CD4-positive, alpha-beta T cell (primary cell): ENCODE measurements at regions not wholly inside any gene's neighbourhood (a gene's known extent, or its start where the extent isn't known, plus 50 kb on each side); places are given as distances from the start of the nearest gene placed in this dataset.

Source experiments
- ATAC-seq: fragments of 200-7000 bp; cut with Tn5 transposase; one replicate; pipeline ENCODE4 v1.10.0; 2022; ENCODE audit warnings: mild to moderate bottlenecking; ENCODE audit not compliant: poor library complexity
- CTCF ChIA-PET: fragments of 350-600 bp; sonication (Branson Sonifier 250); formaldehyde crosslinking; loops from one replicate; lab custom pipeline; 2021; ENCODE audit warnings: antibody characterized with exemption, inconsistent platforms; lab: Charles Lee
- POLR2A ChIA-PET: fragments of 350-600 bp; sonication (Branson Sonifier 250); formaldehyde crosslinking; loops from one replicate; lab custom pipeline; 2021; ENCODE audit warnings: antibody characterized with exemption, inconsistent platforms; lab: Charles Lee
- DNase-seq, 14 experiments: peaks; one replicate each; pipeline ENCODE4 v3.0.0-alpha.2; 2013 to 2020; ENCODE audit warnings: mixed read lengths in 2 of 14
- H3K27ac ChIP-seq, 2 donors: one replicate each; pipeline versions ENCODE4 v1.5.1 to v1.7.0; 2013; ENCODE audit warnings: low read length in 2 of 2, low read depth in 1 of 2, mild to moderate bottlenecking in 1 of 2
- H3K27me3 ChIP-seq, 2 experiments: 1 replicate in 1 of 2; 2 replicates in 1 of 2; pipeline versions ENCODE4 v1.6.1 to v1.7.0; 2013; ENCODE audit warnings: low read length in 2 of 2, control low read depth in 1 of 2, mild to moderate bottlenecking in 1 of 2, moderate library complexity in 1 of 2; ENCODE audit not compliant: insufficient read depth in 2 of 2, control insufficient read depth in 1 of 2
- H3K36me3 ChIP-seq: one replicate; pipeline ENCODE4 v1.6.1; 2013; ENCODE audit warnings: low read length, control low read depth; ENCODE audit not compliant: insufficient read depth
- H3K4me1 ChIP-seq: one replicate; pipeline ENCODE4 v1.6.1; 2013; ENCODE audit warnings: low read length, control low read depth; ENCODE audit not compliant: insufficient read depth
- H3K4me3 ChIP-seq: one replicate; pipeline ENCODE4 v1.5.1; 2013; ENCODE audit warnings: mild to moderate bottlenecking, low read length, moderate library complexity
- H3K9me3 ChIP-seq, 2 experiments: 1 replicate in 1 of 2; 2 replicates in 1 of 2; pipeline versions ENCODE4 v1.6.1 to v1.7.0; 2013; ENCODE audit warnings: low read length in 2 of 2, mild to moderate bottlenecking in 2 of 2, control low read depth in 1 of 2, moderate library complexity in 1 of 2; ENCODE audit not compliant: control insufficient read depth in 1 of 2, insufficient read depth in 1 of 2
- H3K27ac Mint-ChIP-seq: one replicate; pipeline ENCODE4 v1.8.0; 2020; ENCODE audit warnings: mixed read lengths
- H3K27me3 Mint-ChIP-seq: one replicate; pipeline ENCODE4 v1.8.0; 2021; ENCODE audit warnings: mixed read lengths
- H3K36me3 Mint-ChIP-seq: one replicate; pipeline ENCODE4 v1.8.0; 2021; ENCODE audit warnings: low read depth, mixed read lengths
- H3K4me1 Mint-ChIP-seq: one replicate; pipeline ENCODE4 v1.8.0; 2021; ENCODE audit warnings: low read depth, mixed read lengths
- H3K4me3 Mint-ChIP-seq: one replicate; pipeline ENCODE4 v1.8.0; 2020; ENCODE audit warnings: mild to moderate bottlenecking, mixed read lengths
- H3K9me3 Mint-ChIP-seq: one replicate; pipeline ENCODE4 v1.8.0; 2020; ENCODE audit warnings: mixed read lengths
- CTCF ChIP-seq: fragments of 200-600 bp; IDR thresholded peaks from one replicate; pipeline ENCODE4 v1.8.0; 2022; ENCODE audit warnings: antibody characterized with exemption, mild to moderate bottlenecking
- intact Hi-C, 2 experiments: fragments of 100-400 bp; cut with DNase I in 1 of 2; cut with micrococcal nuclease in 1 of 2; formaldehyde crosslinking; loops; one replicate each; pipeline versions ENCODE4 v1.15.1 to v1.9.0; 2023 to 2025; cut with DNase I, micrococcal nuclease

DNA sequence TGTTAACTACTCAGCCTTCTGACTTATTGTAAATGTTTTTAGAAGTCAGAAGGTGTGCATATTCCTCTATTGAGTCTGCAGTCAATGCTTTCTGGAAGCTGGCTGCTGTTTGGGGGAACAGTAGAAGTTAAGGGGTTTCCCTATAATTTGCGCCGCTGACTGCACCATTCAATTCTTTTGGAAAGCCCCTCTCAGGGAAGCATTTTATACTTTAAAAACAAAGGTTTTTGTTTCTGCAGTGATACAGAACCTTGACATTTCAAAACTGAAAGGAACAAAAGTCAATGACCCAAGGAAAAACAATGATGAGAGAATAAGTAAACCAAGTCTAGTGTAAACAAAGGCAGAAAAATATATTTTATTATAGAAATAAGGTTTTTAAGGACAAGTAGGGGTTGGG lies 120.8 kb upstream of the TNFAIP3 start:
- H3K9me3 ChIP-seq: no peaks in the 10 kb centered on the region
- no peak overlapping the region for H3K27ac ChIP-seq
- intact Hi-C loops: no loop called here
- H3K4me3 ChIP-seq: no peak overlapping the region
- DNase-seq (no peak), ATAC-seq (no peak)
- H3K4me1 ChIP-seq: no peaks in the 10 kb centered on the region
- POLR2A ChIA-PET: no interaction called here
- H3K36me3 ChIP-seq: no peaks in the 10 kb centered on the region
- CTCF ChIA-PET: no interaction called here
- no peaks in the 10 kb centered on the region for H3K27me3 Mint-ChIP-seq
- peaks cover 5% of the 10 kb centered on the region for H3K4me1 Mint-ChIP-seq
- TF ChIP-seq CTCF: no peak
- H3K4me3 Mint-ChIP-seq: no peak overlapping the region
- H3K27ac Mint-ChIP-seq: no peak overlapping the region
- no peaks in the 10 kb centered on the region for H3K9me3 Mint-ChIP-seq
- H3K36me3 Mint-ChIP-seq: no peaks in the 10 kb centered on the region
- H3K27me3 ChIP-seq: no peaks in the 10 kb centered on the region

DNA sequence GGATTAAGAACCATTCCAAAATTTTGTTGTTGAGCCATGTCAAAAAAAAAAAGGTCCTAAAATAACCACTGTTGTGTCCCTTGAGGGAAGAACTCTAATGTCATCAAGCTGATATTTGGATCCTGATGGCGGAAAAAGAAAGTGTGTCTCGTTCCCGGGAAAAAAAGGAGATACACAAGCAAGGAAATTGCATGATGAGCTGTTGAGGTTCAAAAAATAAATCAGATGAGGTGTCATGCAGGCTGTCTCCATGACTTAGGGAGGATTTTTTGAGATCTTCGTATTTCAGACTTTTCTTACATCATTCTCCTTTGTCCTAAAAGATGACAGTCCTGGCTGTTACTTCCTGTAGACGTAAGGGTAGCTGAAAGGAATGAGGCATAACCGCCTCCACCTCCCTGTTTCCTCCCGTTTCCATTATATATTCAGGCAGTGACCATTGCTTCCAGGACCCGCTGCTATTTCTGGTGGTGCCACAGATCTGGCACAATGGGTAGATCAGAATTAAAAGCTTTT lies 117.3 kb upstream of the TNFAIP3 start:
- Mint-ChIP-seq H3K36me3 (no peaks in the 10 kb centered on the region), H3K27ac (no peak overlapping the region), H3K9me3 (no peaks in the 10 kb centered on the region), H3K4me3 (no peak overlapping the region), H3K4me1 (no peaks in the 10 kb centered on the region), H3K27me3 (no peaks in the 10 kb centered on the region)
- Histone ChIP-seq H3K4me3 (no peak overlapping the region), H3K4me1 (no peaks in the 10 kb centered on the region), H3K36me3 (no peaks in the 10 kb centered on the region), H3K27me3 (no peaks in the 10 kb centered on the region), H3K9me3 (no peaks in the 10 kb centered on the region), H3K27ac (no peak overlapping the region)
- ATAC-seq (no peak), DNase-seq (no peak)
- intact Hi-C loops: loop anchor here in 1 of 2 experiments (5.0 kb wide), 1 partner anchor 32 kb away; no protein-coding TSS in a partner anchor
- TF ChIP-seq CTCF: no peak
- POLR2A ChIA-PET: no interaction called here
- CTCF ChIA-PET: interaction anchor here (1.2 to 1.9 kb wide), 4 partner anchors 8 to 195 kb away, joined by 3 to 7 read pairs (median 4); no protein-coding TSS in a partner anchor

DNA sequence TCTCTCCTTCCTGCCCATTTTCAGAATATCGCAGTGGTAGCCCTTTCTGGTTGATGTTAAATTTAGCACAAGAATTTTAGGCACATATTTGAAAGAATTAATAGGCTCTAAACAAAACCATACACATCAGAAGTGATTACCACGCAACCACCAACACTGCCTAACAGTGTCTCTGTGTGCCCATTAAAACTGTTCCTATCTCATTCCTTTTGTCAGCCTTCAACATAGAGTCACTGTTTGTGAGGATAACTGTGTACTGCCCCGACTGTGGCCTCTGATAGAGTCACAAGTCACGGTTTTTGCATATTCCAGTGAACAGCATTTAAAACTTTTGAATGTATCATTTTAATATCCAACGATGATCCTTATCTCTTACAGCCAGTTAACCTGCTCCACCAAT lies 116.8 kb upstream of the TNFAIP3 start:
- ChIA-PET POLR2A (interaction anchor here (1.5 kb wide), 1 partner anchor 9 kb away, joined by 4 read pairs; no protein-coding TSS in a partner anchor), CTCF (interaction anchor here (1.2 kb wide), 1 partner anchor 7 kb away, joined by 5 read pairs; no protein-coding TSS in a partner anchor)
- no peaks in the 10 kb centered on the region for H3K27me3 Mint-ChIP-seq
- H3K9me3 ChIP-seq: no peaks in the 10 kb centered on the region
- TF ChIP-seq CTCF: no peak
- H3K36me3 Mint-ChIP-seq: no peaks in the 10 kb centered on the region
- no peak overlapping the region for H3K27ac Mint-ChIP-seq
- H3K27me3 ChIP-seq: no peaks in the 10 kb centered on the region
- intact Hi-C loops: loop anchor here in 1 of 2 experiments (5.0 kb wide), 1 partner anchor 33 kb away; no protein-coding TSS in a partner anchor
- no peak overlapping the region for H3K4me3 ChIP-seq
- no peak overlapping the region for H3K4me3 Mint-ChIP-seq
- no peaks in the 10 kb centered on the region for H3K9me3 Mint-ChIP-seq
- H3K36me3 ChIP-seq: no peaks in the 10 kb centered on the region
- H3K4me1 ChIP-seq: no peaks in the 10 kb centered on the region
- ATAC-seq (no peak), DNase-seq (no peak)
- H3K27ac ChIP-seq: no peak overlapping the region
- H3K4me1 Mint-ChIP-seq: no peaks in the 10 kb centered on the region
